PFSK-1 (cell line): ENCODE measurements at regions not wholly inside any gene's neighbourhood (a gene's known extent, or its start where the extent isn't known, plus 50 kb on each side); places are given as distances from the start of the nearest gene placed in this dataset.

Experiments
- FOXP2 ChIP-seq: optimal IDR thresholded peaks from 2 replicates; pipeline ENCODE3; 2011; ENCODE audit warnings: borderline replicate concordance, control low read depth, inconsistent platforms; ENCODE audit not compliant: insufficient read depth; ENCODE audit errors: extremely low read length, extremely low read depth
- POLR2AphosphoS5 ChIP-seq: IDR thresholded peaks from 2 replicates; pipeline ENCODE4 v1.6.1; 2012; ENCODE audit warnings: low read depth, mild to moderate bottlenecking, control low read depth, low read length, moderate library complexity
- REST ChIP-seq, 2 experiments: IDR thresholded peaks; 2 replicates each; pipeline versions ENCODE4 v1.6.1 to v1.8.0; 2011 to 2012; ENCODE audit warnings: low read depth in 2 of 2, low read length in 2 of 2, control low read depth in 1 of 2, inconsistent platforms in 1 of 2, mild to moderate bottlenecking in 1 of 2, moderate library complexity in 1 of 2; ENCODE audit not compliant: insufficient read depth in 1 of 2
- SIN3A ChIP-seq: IDR thresholded peaks from 2 replicates; pipeline ENCODE4 v1.6.1; 2012; ENCODE audit warnings: mild to moderate bottlenecking, low read length, moderate library complexity, borderline replicate concordance; ENCODE audit not compliant: insufficient read depth
- TAF1 ChIP-seq: IDR thresholded peaks from 2 replicates; pipeline ENCODE4 v1.6.1; 2012; ENCODE audit warnings: low read length, control low read depth, borderline replicate concordance; ENCODE audit not compliant: insufficient read depth

GRCh38 chr1:86228546-86228945, 72.0 kb upstream of the COL24A1 start:
- no peak for TF ChIP-seq POLR2AphosphoS5
- no peak for TF ChIP-seq TAF1
- TF ChIP-seq SIN3A, result no peak
- no peak for TF ChIP-seq FOXP2
- TF ChIP-seq REST (IDR thresholded peaks at IDR 0.05; ENCODE audit: insufficient read depth in 1 of 2, low read depth in 2 of 2, low read length in 2 of 2), result no peak

DNA sequence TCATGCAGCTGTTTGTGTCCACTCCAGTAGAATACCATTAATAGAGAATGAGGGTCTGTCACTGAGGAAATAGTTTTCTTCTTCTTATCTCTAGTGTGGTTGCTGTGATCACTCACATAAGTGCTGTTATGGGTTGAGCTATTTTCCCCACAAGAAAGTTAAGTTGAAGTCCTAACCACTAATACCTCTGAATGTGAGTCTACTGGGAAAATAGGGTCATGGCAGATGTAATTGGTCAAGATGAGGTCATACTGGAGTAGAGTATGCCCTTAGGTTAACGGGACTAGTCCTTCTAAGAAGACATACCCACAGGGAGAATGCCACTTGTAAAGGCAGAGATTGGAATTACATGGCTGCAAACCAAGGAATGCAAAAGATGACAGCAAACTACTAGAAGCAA, 70.5 kb upstream of the COL24A1 start:
- TF ChIP-seq REST (IDR thresholded peaks at IDR 0.05; ENCODE audit: insufficient read depth in 1 of 2, low read depth in 2 of 2, low read length in 2 of 2) (no peak), POLR2AphosphoS5 (no peak), FOXP2 (no peak), TAF1 (no peak)

- no peak for TF ChIP-seq TAF1
- no peak for TF ChIP-seq SIN3A
- no peak for TF ChIP-seq REST (IDR thresholded peaks at IDR 0.05; ENCODE audit: insufficient read depth in 1 of 2, low read depth in 2 of 2, low read length in 2 of 2)
- no peak for TF ChIP-seq POLR2AphosphoS5
- TF ChIP-seq FOXP2, result no peak
Observed at GRCh38 chr1:86226204-86226603, 69.6 kb upstream of the COL24A1 start.

GRCh38 chr1:86224651-86225310, 68.2 kb upstream of the COL24A1 start:
- TF ChIP-seq TAF1, result no peak
- TF ChIP-seq REST (IDR thresholded peaks at IDR 0.05; ENCODE audit: insufficient read depth in 1 of 2, low read depth in 2 of 2, low read length in 2 of 2), result no peak
- no peak for TF ChIP-seq POLR2AphosphoS5
- TF ChIP-seq FOXP2, result no peak
- no peak for TF ChIP-seq SIN3A

DNA sequence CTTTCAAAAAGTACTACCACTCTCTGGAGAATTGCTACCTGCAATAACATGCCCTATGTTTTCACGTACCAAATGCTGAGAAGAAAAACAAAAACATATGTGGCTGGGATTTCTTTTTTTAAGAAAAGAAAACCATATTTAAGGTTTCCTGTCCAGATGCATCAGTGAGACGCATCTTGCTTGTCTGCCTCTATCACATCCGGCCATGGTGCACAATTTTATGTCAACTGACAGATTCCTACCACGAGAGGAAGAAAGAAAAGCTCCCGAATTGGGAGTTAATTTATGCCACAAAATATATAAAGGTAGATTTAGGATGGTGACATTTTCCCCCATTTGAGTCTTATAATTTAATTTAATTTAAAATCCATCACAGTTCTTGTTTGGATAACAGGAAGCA, 62.3 kb upstream of the COL24A1 start:
- no peak for TF ChIP-seq SIN3A
- TF ChIP-seq REST (IDR thresholded peaks at IDR 0.05; ENCODE audit: insufficient read depth in 1 of 2, low read depth in 2 of 2, low read length in 2 of 2), result no peak
- TF ChIP-seq FOXP2, result no peak
- TF ChIP-seq POLR2AphosphoS5, result no peak
- no peak for TF ChIP-seq TAF1
